Thymus (tissue), 11 donors: ENCODE measurements at regions not wholly inside any gene's neighbourhood (a gene's known extent, or its start where the extent isn't known, plus 50 kb on each side); places are given as distances from the start of the nearest gene placed in this dataset.

ENCODE experiments used
- DNase-seq, 9 donors: peaks; one replicate each; pipeline ENCODE4 v3.0.0-alpha.2; 2013; ENCODE audit warnings: low spot score in 9 of 9, low read depth in 6 of 9, missing footprints in 1 of 9
- H3K27ac ChIP-seq, 2 donors: one replicate each; pipeline ENCODE4 v1.5.1; 2013; ENCODE audit warnings: control low read depth in 1 of 2, low read depth in 1 of 2, low read length in 1 of 2, mild to moderate bottlenecking in 1 of 2, moderate library complexity in 1 of 2
- H3K27me3 ChIP-seq, 2 donors: one replicate each; pipeline ENCODE4 v1.5.1; 2013; ENCODE audit warnings: low read length in 1 of 2; ENCODE audit not compliant: control insufficient read depth in 2 of 2, insufficient read depth in 1 of 2
- H3K36me3 ChIP-seq, 2 donors: one replicate each; pipeline ENCODE4 v1.5.1; 2013; ENCODE audit warnings: low read length in 1 of 2, mild to moderate bottlenecking in 1 of 2, moderate library complexity in 1 of 2; ENCODE audit not compliant: control insufficient read depth in 2 of 2, insufficient read depth in 2 of 2
- H3K4me1 ChIP-seq, 2 donors: one replicate each; pipeline ENCODE4 v1.5.1; 2013; ENCODE audit warnings: low read length in 2 of 2; ENCODE audit not compliant: control insufficient read depth in 2 of 2, insufficient read depth in 2 of 2
- H3K4me3 ChIP-seq, 2 donors: one replicate each; pipeline ENCODE4 v1.5.1; 2013; ENCODE audit warnings: low read length in 2 of 2, control low read depth in 1 of 2, mild to moderate bottlenecking in 1 of 2
- H3K9me3 ChIP-seq, 2 donors: one replicate each; pipeline ENCODE4 v1.5.1; 2013; ENCODE audit warnings: low read length in 1 of 2, mild to moderate bottlenecking in 1 of 2; ENCODE audit not compliant: control insufficient read depth in 2 of 2, insufficient read depth in 1 of 2
- WGBS: extraction: QIAGEN DNeasy Blood & Tissue Kit; methylation state at CpG from one replicate; pipeline ENCODE4 v1.1.7; 2013; 5-methylcytosine and 5-hydroxymethylcytosine counted together
- donor health status: healthy.

GRCh38 chr1:95701450-95702173 lies 467.6 kb downstream of the RWDD3 start:
- Histone ChIP-seq H3K27me3 (no peaks in the 10 kb centered on the region), H3K4me1 (no peaks in the 10 kb centered on the region), H3K4me3 (no peak overlapping the region), H3K9me3 (peaks cover 2 to 15% of the 10 kb centered on the region in 2 donors), H3K27ac (no peak overlapping the region), H3K36me3 (no peaks in the 10 kb centered on the region)
- WGBS: 94% methylated on average over 4 of the region's 4 CpGs
- no peak for DNase-seq

GRCh38 chr1:95703046-95703445 lies 469.0 kb downstream of the RWDD3 start:
- Histone ChIP-seq H3K9me3 (peaks cover 2 to 15% of the 10 kb centered on the region in 2 donors), H3K27me3 (no peaks in the 10 kb centered on the region), H3K36me3 (no peaks in the 10 kb centered on the region), H3K4me3 (no peak overlapping the region), H3K4me1 (no peaks in the 10 kb centered on the region), H3K27ac (no peak overlapping the region)
- DNase-seq: no peak

- Histone ChIP-seq H3K27me3 (no peaks in the 10 kb centered on the region), H3K4me1 (no peaks in the 10 kb centered on the region), H3K9me3 (no peaks in the 10 kb centered on the region), H3K36me3 (no peaks in the 10 kb centered on the region), H3K4me3 (no peak overlapping the region), H3K27ac (no peak overlapping the region)
- DNase-seq: no peak
- WGBS: 89% methylated on average over 3 of the region's 3 CpGs
These were observed 482.1 kb downstream of the RWDD3 start for GRCh38 chr1:95716097-95716496.

GRCh38 chr1:95716550-95716949 lies 482.5 kb downstream of the RWDD3 start:
- DNase-seq: no peak
- Histone ChIP-seq H3K27me3 (no peaks in the 10 kb centered on the region), H3K9me3 (no peaks in the 10 kb centered on the region), H3K36me3 (no peaks in the 10 kb centered on the region), H3K4me1 (no peaks in the 10 kb centered on the region), H3K27ac (no peak overlapping the region), H3K4me3 (no peak overlapping the region)
- WGBS: 89% methylated on average over 5 of the region's 5 CpGs

GRCh38 chr1:95723346-95723745 lies 489.3 kb downstream of the RWDD3 start:
- no peaks in the 10 kb centered on the region for H3K9me3 ChIP-seq
- no peaks in the 10 kb centered on the region for H3K4me1 ChIP-seq
- 92% methylated on average over 1 of the region's 1 CpG for WGBS
- no peak overlapping the region for H3K27ac ChIP-seq
- no peaks in the 10 kb centered on the region for H3K36me3 ChIP-seq
- no peak for DNase-seq
- no peaks in the 10 kb centered on the region for H3K27me3 ChIP-seq
- H3K4me3 ChIP-seq: no peak overlapping the region

- H3K27me3 ChIP-seq: no peaks in the 10 kb centered on the region
- DNase-seq: no peak
- H3K4me1 ChIP-seq: no peaks in the 10 kb centered on the region
- H3K27ac ChIP-seq: no peak overlapping the region
- 96% methylated on average over 2 of the region's 2 CpGs for WGBS
- H3K4me3 ChIP-seq: no peak overlapping the region
- H3K36me3 ChIP-seq: no peaks in the 10 kb centered on the region
- no peaks in the 10 kb centered on the region for H3K9me3 ChIP-seq
These were observed 494.8 kb downstream of the RWDD3 start for GRCh38 chr1:95728841-95729240.

- Histone ChIP-seq H3K27ac (no peak overlapping the region), H3K9me3 (no peaks in the 10 kb centered on the region), H3K4me3 (no peak overlapping the region), H3K4me1 (no peaks in the 10 kb centered on the region), H3K36me3 (no peaks in the 10 kb centered on the region), H3K27me3 (no peaks in the 10 kb centered on the region)
- no peak for DNase-seq
- 88% methylated on average over 3 of the region's 3 CpGs for WGBS
These were observed 497.0 kb downstream of the RWDD3 start for GRCh38 chr1:95730986-95731385.

GRCh38 chr1:95731466-95731865 lies 497.5 kb downstream of the RWDD3 start:
- no peak for DNase-seq
- H3K27me3 ChIP-seq: no peaks in the 10 kb centered on the region
- no peak overlapping the region for H3K27ac ChIP-seq
- no peaks in the 10 kb centered on the region for H3K36me3 ChIP-seq
- no peaks in the 10 kb centered on the region for H3K4me1 ChIP-seq
- no peaks in the 10 kb centered on the region for H3K9me3 ChIP-seq
- H3K4me3 ChIP-seq: no peak overlapping the region

- H3K27me3 ChIP-seq: no peaks in the 10 kb centered on the region
- no peaks in the 10 kb centered on the region for H3K36me3 ChIP-seq
- H3K4me1 ChIP-seq: no peaks in the 10 kb centered on the region
- no peak for DNase-seq
- H3K9me3 ChIP-seq: no peaks in the 10 kb centered on the region
- H3K4me3 ChIP-seq: no peak overlapping the region
- no peak overlapping the region for H3K27ac ChIP-seq
- 88% methylated on average over 1 of the region's 1 CpG for WGBS
These were observed 499.0 kb downstream of the RWDD3 start for GRCh38 chr1:95733031-95733430.
